Psoas muscle (tissue), 7 donors: ENCODE measurements at regions not wholly inside any gene's neighbourhood (a gene's known extent, or its start where the extent isn't known, plus 50 kb on each side); places are given as distances from the start of the nearest gene placed in this dataset.

Source experiments
- ATAC-seq, 4 donors: fragments of 200-7000 bp; cut with Tn5 transposase; one replicate each; pipeline ENCODE4 v1.9.1; 2020; ENCODE audit warnings: moderate library complexity in 3 of 4, mild to moderate bottlenecking in 2 of 4
- DNase-seq, 2 donors: peaks; one replicate each; pipeline ENCODE4 v3.0.0-alpha.2; 2020
- H3K27ac ChIP-seq: fragments of 200-600 bp; one replicate; pipeline ENCODE4 v1.8.0; 2022
- H3K27me3 ChIP-seq, 3 donors: fragments of 200-600 bp in 1 of 3; one replicate each; pipeline versions ENCODE4 v1.6.1 to v1.8.0; 2013 to 2022; ENCODE audit warnings: low read length in 2 of 3, mild to moderate bottlenecking in 2 of 3, moderate library complexity in 1 of 3; ENCODE audit not compliant: insufficient read depth in 3 of 3
- H3K36me3 ChIP-seq, 2 donors: fragments of 200-600 bp in 1 of 2; one replicate each; pipeline versions ENCODE4 v1.6.1 to v1.8.0; 2013 to 2022; ENCODE audit warnings: low read depth in 1 of 2, mild to moderate bottlenecking in 1 of 2, moderate library complexity in 1 of 2; ENCODE audit not compliant: insufficient read depth in 1 of 2
- H3K4me1 ChIP-seq: fragments of 200-600 bp; one replicate; pipeline ENCODE4 v1.8.0; 2022
- H3K4me3 ChIP-seq: fragments of 200-600 bp; one replicate; pipeline ENCODE4 v1.8.0; 2022; ENCODE audit warnings: mild to moderate bottlenecking
- H3K9me3 ChIP-seq: fragments of 200-600 bp; one replicate; pipeline ENCODE4 v1.8.0; 2022
- CTCF ChIP-seq: fragments of 200-600 bp; IDR thresholded peaks from one replicate; pipeline ENCODE4 v1.8.0; 2022; ENCODE audit warnings: antibody characterized with exemption
- WGBS, 3 donors: extraction: QIAGEN DNeasy Blood & Tissue Kit; methylation state at CpG; one replicate each; pipeline versions ENCODE4 v1.1.6 to v1.1.7; 2013; 5-methylcytosine and 5-hydroxymethylcytosine counted together
- intact Hi-C, 2 donors: fragments of 100-400 bp; cut with DNase I; formaldehyde crosslinking; loops; one replicate each; pipeline versions ENCODE4 v1.11.0 to v1.14.2; 2022
- donor health status: healthy with polysubstance abuse.
- donor health status: DM: no; HTN: no; CAD: no; lungs with moderate emphysema.
- donor health status: Bipolar disorder and iron deficiency.
- donor health status: healthy.
- donor health status: DM: yes; HTN: yes; CAD: no.
- donor health status: DM: no; HTN: no; CAD: no.
- donor health status: DM: yes; HTN: yes; CAD: no.

- DNase-seq (no peak), ATAC-seq (no peak)
- no peak for TF ChIP-seq CTCF
- Histone ChIP-seq H3K4me1 (no peaks in the 10 kb centered on the region), H3K9me3 (no peaks in the 10 kb centered on the region), H3K4me3 (no peak overlapping the region), H3K27ac (no peak overlapping the region), H3K36me3 (no peaks in the 10 kb centered on the region), H3K27me3 (no peaks in the 10 kb centered on the region)
- intact Hi-C loops, result loop anchor here in 1 of 2 donors (5.0 kb wide), 1 partner anchor 353 kb away; no protein-coding TSS in a partner anchor
- WGBS, 3 donors, result 66 to 85% (median 81%) methylated on average over 2 of the region's 2 CpGs
Measured at GRCh38 chr1:222099746-222100145, 357.9 kb upstream of the DUSP10 start.

- no peaks in the 10 kb centered on the region for H3K36me3 ChIP-seq
- no peaks in the 10 kb centered on the region for H3K9me3 ChIP-seq
- no peak overlapping the region for H3K27ac ChIP-seq
- ATAC-seq (no peak), DNase-seq (no peak)
- no peaks in the 10 kb centered on the region for H3K27me3 ChIP-seq
- 27 to 38% (median 37%) methylated on average over 2 of the region's 2 CpGs for WGBS, 3 donors
- no peak overlapping the region for H3K4me3 ChIP-seq
- TF ChIP-seq CTCF, result no peak
- no peaks in the 10 kb centered on the region for H3K4me1 ChIP-seq
- intact Hi-C loops, result loop anchor here in 1 of 2 donors (5.0 kb wide), 1 partner anchor 354 kb away; no protein-coding TSS in a partner anchor
Measured at GRCh38 chr1:222098404-222098803, 356.5 kb upstream of the DUSP10 start.

DNA sequence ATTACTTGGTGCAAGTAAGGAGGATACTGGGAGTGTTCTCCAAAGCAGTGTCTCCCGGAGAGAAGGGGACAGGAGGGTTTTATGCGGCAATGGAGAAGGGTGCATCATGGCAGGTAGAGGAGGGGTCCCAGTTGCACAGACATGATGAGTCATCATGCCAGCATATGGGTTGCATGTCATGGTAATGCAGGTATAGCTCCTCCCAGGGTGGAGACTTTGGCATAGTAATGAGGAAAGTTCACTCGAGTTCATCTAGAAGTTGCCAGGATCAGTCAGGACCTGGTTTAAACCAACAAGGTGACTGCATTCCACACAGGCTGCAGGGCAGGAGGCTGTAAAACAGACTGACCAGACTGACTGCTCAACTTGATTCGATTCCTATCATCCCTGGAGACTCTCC is 355.7 kb upstream of the DUSP10 start:
- DNase-seq (no peak), ATAC-seq (no peak)
- H3K4me1 ChIP-seq, result no peaks in the 10 kb centered on the region
- WGBS, 3 donors, result 82 to 87% (median 86%) methylated on average over 4 of the region's 4 CpGs
- TF ChIP-seq CTCF, result no peak
- H3K27me3 ChIP-seq, result no peaks in the 10 kb centered on the region
- no peaks in the 10 kb centered on the region for H3K9me3 ChIP-seq
- no peak overlapping the region for H3K4me3 ChIP-seq
- H3K36me3 ChIP-seq, result no peaks in the 10 kb centered on the region
- no peak overlapping the region for H3K27ac ChIP-seq
- intact Hi-C loops, result loop anchor here in 1 of 2 donors (5.0 kb wide), 1 partner anchor 355 kb away; no protein-coding TSS in a partner anchor

DNA sequence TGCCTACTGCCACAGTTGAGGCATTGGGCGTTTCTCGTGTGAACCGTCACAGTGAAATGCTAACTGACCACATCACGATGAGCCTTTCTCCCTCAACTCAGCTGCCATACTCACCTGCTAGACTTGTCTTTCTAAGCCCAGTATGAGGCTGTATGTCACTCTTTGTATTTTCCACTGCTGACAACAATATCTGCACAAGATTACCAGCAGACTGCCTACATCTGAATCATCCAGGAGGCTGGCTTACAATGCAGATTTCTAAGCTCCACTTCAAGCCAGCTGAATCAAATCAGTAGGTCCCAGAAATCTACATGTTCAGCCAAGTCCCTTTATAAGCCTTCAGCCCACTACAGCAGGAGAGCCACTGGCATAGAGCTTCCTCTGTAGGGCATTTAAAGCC is 355.0 kb upstream of the DUSP10 start:
- Histone ChIP-seq H3K36me3 (no peaks in the 10 kb centered on the region), H3K27me3 (no peaks in the 10 kb centered on the region), H3K4me1 (no peaks in the 10 kb centered on the region), H3K9me3 (no peaks in the 10 kb centered on the region), H3K4me3 (no peak overlapping the region), H3K27ac (no peak overlapping the region)
- no peak for DNase-seq
- intact Hi-C loops, result loop anchor here in 1 of 2 donors (5.0 kb wide), 1 partner anchor 355 kb away; no protein-coding TSS in a partner anchor
- ATAC-seq, result no peak
- WGBS, 3 donors, result 62 to 65% (median 64%) methylated on average over 4 of the region's 4 CpGs
- no peak for TF ChIP-seq CTCF

DNA sequence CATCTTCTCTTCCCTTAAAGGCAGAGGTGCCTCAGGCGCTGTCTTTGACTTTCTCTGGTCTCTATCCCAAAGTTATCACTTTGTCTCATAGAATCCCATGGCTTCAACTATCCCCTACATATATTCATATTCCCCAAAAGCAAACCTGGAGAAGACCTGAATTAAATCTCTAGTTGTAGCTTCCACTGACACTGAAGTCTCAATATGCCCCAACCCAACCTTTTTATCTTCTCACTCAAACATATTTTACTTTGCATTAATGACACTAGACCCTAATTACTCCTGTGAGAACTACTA is 354.5 kb upstream of the DUSP10 start:
- Histone ChIP-seq H3K9me3 (no peaks in the 10 kb centered on the region), H3K27me3 (no peaks in the 10 kb centered on the region), H3K36me3 (no peaks in the 10 kb centered on the region), H3K4me3 (no peak overlapping the region), H3K4me1 (no peaks in the 10 kb centered on the region), H3K27ac (no peak overlapping the region)
- DNase-seq (no peak), ATAC-seq (no peak)
- 97 to 100% (median 100%) methylated on average over 1 of the region's 1 CpG for WGBS, 3 donors
- TF ChIP-seq CTCF, result no peak
- intact Hi-C loops, result loop anchor here in 1 of 2 donors (5.0 kb wide), 1 partner anchor 356 kb away; no protein-coding TSS in a partner anchor
